CD14-positive monocyte (primary cell): ENCODE measurements at regions not wholly inside any gene's neighbourhood (a gene's known extent, or its start where the extent isn't known, plus 50 kb on each side); places are given as distances from the start of the nearest gene placed in this dataset.

Experiments used
- DNase-seq, 3 donors: peaks; one replicate each; pipeline ENCODE4 v3.0.0-alpha.2; 2011 to 2022
- H2AFZ ChIP-seq: 2 replicates; pipeline ENCODE4 v1.6.0; 2012; ENCODE audit warnings: mild to moderate bottlenecking, low read depth, low read length, inconsistent platforms; ENCODE audit not compliant: insufficient read depth, poor library complexity, severe bottlenecking
- H3K27ac ChIP-seq, 2 donors: 1 replicate in 1 of 2; 2 replicates in 1 of 2; pipeline ENCODE4 v1.5.1; 2012 to 2013; ENCODE audit warnings: low read length in 2 of 2, control low read depth in 1 of 2, inconsistent platforms in 1 of 2, low read depth in 1 of 2, mild to moderate bottlenecking in 1 of 2
- H3K27me3 ChIP-seq, 2 donors: one replicate each; pipeline versions ENCODE4 v1.6.0 to v1.6.1; 2011 to 2013; ENCODE audit warnings: low read length in 2 of 2; ENCODE audit not compliant: control insufficient read depth in 2 of 2, insufficient read depth in 2 of 2
- H3K36me3 ChIP-seq, 2 donors: replicated peaks in 1 of 2; 1 replicate in 1 of 2; 2 replicates in 1 of 2; pipeline versions ENCODE4 v1.5.1 to v1.6.1; 2012 to 2013; ENCODE audit warnings: low read length in 2 of 2, control low read depth in 1 of 2, inconsistent platforms in 1 of 2, mild to moderate bottlenecking in 1 of 2; ENCODE audit not compliant: insufficient read depth in 2 of 2, control insufficient read depth in 1 of 2
- H3K4me1 ChIP-seq, 2 donors: 1 replicate in 1 of 2; 2 replicates in 1 of 2; pipeline versions ENCODE4 v1.5.1 to v1.6.1; 2012 to 2013; ENCODE audit warnings: low read length in 2 of 2, control low read depth in 1 of 2, inconsistent platforms in 1 of 2, mild to moderate bottlenecking in 1 of 2, moderate library complexity in 1 of 2; ENCODE audit not compliant: insufficient read depth in 2 of 2, control insufficient read depth in 1 of 2
- H3K4me2 ChIP-seq: replicated peaks from 2 replicates; pipeline ENCODE3; 2012; ENCODE audit warnings: low read length, moderate library complexity, mild to moderate bottlenecking; ENCODE audit not compliant: poor library complexity, severe bottlenecking; ENCODE audit errors: extremely low read depth
- H3K4me3 ChIP-seq, 3 experiments: fragments of 200-600 bp in 1 of 3; sonication (generic) in 1 of 3; replicated peaks in 1 of 3; 1 replicate in 2 of 3; 2 replicates in 1 of 3; pipeline ENCODE4 v1.5.1; 2011 to 2013; ENCODE audit warnings: low read length in 3 of 3, mild to moderate bottlenecking in 3 of 3, control low read depth in 2 of 3, low read depth in 2 of 3, inconsistent platforms in 1 of 3, moderate library complexity in 1 of 3
- H3K79me2 ChIP-seq: 2 replicates; pipeline ENCODE4 v1.6.0; 2012; ENCODE audit warnings: mild to moderate bottlenecking, control low read depth, inconsistent platforms, low read length, moderate library complexity; ENCODE audit not compliant: insufficient read depth
- H3K9ac ChIP-seq: 2 replicates; pipeline ENCODE4 v1.6.0; 2017; ENCODE audit warnings: low read length, mild to moderate bottlenecking; ENCODE audit not compliant: insufficient read depth, poor library complexity, severe bottlenecking
- H3K9me3 ChIP-seq, 2 donors: replicated peaks in 1 of 2; 1 replicate in 1 of 2; 2 replicates in 1 of 2; pipeline versions ENCODE4 v1.5.1 to v1.6.1; 2012 to 2013; ENCODE audit warnings: low read length in 2 of 2, control low read depth in 1 of 2; ENCODE audit not compliant: control insufficient read depth in 1 of 2, insufficient read depth in 1 of 2
- H4K20me1 ChIP-seq: 2 replicates; pipeline ENCODE4 v1.6.0; 2012; ENCODE audit warnings: mild to moderate bottlenecking, low read length, control low read depth, moderate library complexity; ENCODE audit not compliant: insufficient read depth
- H3K27ac Mint-ChIP-seq, 7 donors: one replicate each; pipeline ENCODE4 v1.8.0; 2020; ENCODE audit warnings: mild to moderate bottlenecking in 7 of 7, mixed read lengths in 7 of 7, moderate library complexity in 6 of 7, inconsistent platforms in 2 of 7
- H3K27me3 Mint-ChIP-seq, 3 donors: one replicate each; pipeline ENCODE4 v1.8.0; 2021 to 2022; ENCODE audit warnings: low read depth in 3 of 3, mild to moderate bottlenecking in 3 of 3, mixed read lengths in 3 of 3, moderate library complexity in 3 of 3, inconsistent platforms in 1 of 3
- H3K36me3 Mint-ChIP-seq, 2 donors: one replicate each; pipeline ENCODE4 v1.8.0; 2020; ENCODE audit warnings: mixed read lengths in 2 of 2, inconsistent platforms in 1 of 2, mild to moderate bottlenecking in 1 of 2
- H3K4me1 Mint-ChIP-seq: one replicate; pipeline ENCODE4 v1.8.0; 2020; ENCODE audit warnings: mild to moderate bottlenecking, mixed read lengths
- H3K4me3 Mint-ChIP-seq, 2 donors: one replicate each; pipeline ENCODE4 v1.8.0; 2020; ENCODE audit warnings: mild to moderate bottlenecking in 2 of 2, mixed read lengths in 2 of 2, moderate library complexity in 1 of 2
- H3K9me3 Mint-ChIP-seq, 7 donors: one replicate each; pipeline ENCODE4 v1.8.0; 2020 to 2022; ENCODE audit warnings: mixed read lengths in 7 of 7, mild to moderate bottlenecking in 6 of 7, moderate library complexity in 6 of 7, inconsistent platforms in 2 of 7
- CTCF ChIP-seq: fragments of 200-600 bp; IDR thresholded peaks from one replicate; pipeline ENCODE4 v1.8.0; 2022; ENCODE audit warnings: antibody characterized with exemption, mild to moderate bottlenecking
- WGBS: methylation state at CpG from one replicate; pipeline ENCODE4 v1.1.5; 2013; ENCODE audit warnings: missing lambda C conversion rate; ENCODE audit not compliant: insufficient coverage; 5-methylcytosine and 5-hydroxymethylcytosine counted together
- intact Hi-C, 2 donors: fragments of 100-400 bp; cut with micrococcal nuclease; formaldehyde crosslinking; loops; one replicate each; pipeline versions ENCODE4 v1.15.0 to v1.15.1; 2023

- no peak overlapping the region for H3K4me2 ChIP-seq
- H3K27me3 Mint-ChIP-seq = peaks cover 0 to 4% (median 0%) of the 10 kb centered on the region in 3 donors
- no peak overlapping the region for H3K9ac ChIP-seq
- no peaks in the 10 kb centered on the region for H3K9me3 ChIP-seq
- H3K4me1 Mint-ChIP-seq = no peaks in the 10 kb centered on the region
- intact Hi-C loops = no loop called here
- H3K79me2 ChIP-seq = no peaks in the 10 kb centered on the region
- H3K9me3 Mint-ChIP-seq = peaks cover 0 to 7% (median 2%) of the 10 kb centered on the region in 7 donors
- H4K20me1 ChIP-seq = no peaks in the 10 kb centered on the region
- no peaks in the 10 kb centered on the region for H3K36me3 Mint-ChIP-seq
- DNase-seq = no peak
- TF ChIP-seq CTCF = no peak
- no peak overlapping the region for H3K27ac Mint-ChIP-seq
- no peaks in the 10 kb centered on the region for H3K36me3 ChIP-seq
- H3K4me1 ChIP-seq = no peaks in the 10 kb centered on the region
- H3K4me3 Mint-ChIP-seq = no peak overlapping the region
- WGBS = 86% methylated on average over 4 of the region's 5 CpGs
- no peak overlapping the region for H3K4me3 ChIP-seq
- H3K27me3 ChIP-seq = no peaks in the 10 kb centered on the region
- no peak overlapping the region for H2AFZ ChIP-seq
- H3K27ac ChIP-seq = no peak overlapping the region
Measured at GRCh38 chr4:117466388-117466787, 381.0 kb upstream of the TRAM1L1 start.

GRCh38 chr4:117467404-117467803 is 382.0 kb upstream of the TRAM1L1 start:
- Mint-ChIP-seq H3K4me3 (no peak overlapping the region), H3K27me3 (peaks cover 0 to 2% (median 0%) of the 10 kb centered on the region in 3 donors), H3K27ac (no peak overlapping the region), H3K4me1 (no peaks in the 10 kb centered on the region), H3K9me3 (peaks cover 0 to 5% (median 2%) of the 10 kb centered on the region in 7 donors), H3K36me3 (no peaks in the 10 kb centered on the region)
- no peak overlapping the region for H3K27ac ChIP-seq
- no peaks in the 10 kb centered on the region for H3K27me3 ChIP-seq
- no peaks in the 10 kb centered on the region for H3K36me3 ChIP-seq
- TF ChIP-seq CTCF = no peak
- no peaks in the 10 kb centered on the region for H3K79me2 ChIP-seq
- intact Hi-C loops = no loop called here
- no peaks in the 10 kb centered on the region for H3K9me3 ChIP-seq
- no peak overlapping the region for H3K4me2 ChIP-seq
- no peak overlapping the region for H2AFZ ChIP-seq
- H3K9ac ChIP-seq = no peak overlapping the region
- no peaks in the 10 kb centered on the region for H3K4me1 ChIP-seq
- no peaks in the 10 kb centered on the region for H4K20me1 ChIP-seq
- DNase-seq = no peak
- H3K4me3 ChIP-seq = no peak overlapping the region
- WGBS = no CpG with 5 or more reads among the region's 2 CpGs
